ENCODE measurements at regions not wholly inside any gene's neighbourhood (a gene's known extent, or its start where the extent isn't known, plus 50 kb on each side); places are given as distances from the start of the nearest gene placed in this dataset.

DNA sequence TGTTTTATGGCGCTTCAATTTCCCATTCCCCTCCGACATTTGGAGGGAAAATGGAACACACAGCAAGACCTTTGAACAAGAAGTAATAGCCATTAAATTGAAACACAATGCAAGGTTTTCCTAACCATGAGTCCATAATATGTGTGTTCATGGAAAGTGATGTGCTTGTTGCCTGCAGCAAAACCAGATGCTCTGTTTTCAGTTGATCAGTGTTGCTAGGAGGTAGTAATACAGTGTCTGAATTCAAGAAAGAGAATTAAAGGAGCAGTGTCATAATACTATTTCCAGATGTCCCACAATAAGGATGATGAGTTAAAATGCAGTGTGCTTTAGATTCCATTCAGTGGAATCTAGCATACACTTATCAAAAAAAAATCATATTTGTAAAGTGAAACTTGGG is 637.4 kb upstream of the API5 start:
- TF ChIP-seq, protein P1, sequence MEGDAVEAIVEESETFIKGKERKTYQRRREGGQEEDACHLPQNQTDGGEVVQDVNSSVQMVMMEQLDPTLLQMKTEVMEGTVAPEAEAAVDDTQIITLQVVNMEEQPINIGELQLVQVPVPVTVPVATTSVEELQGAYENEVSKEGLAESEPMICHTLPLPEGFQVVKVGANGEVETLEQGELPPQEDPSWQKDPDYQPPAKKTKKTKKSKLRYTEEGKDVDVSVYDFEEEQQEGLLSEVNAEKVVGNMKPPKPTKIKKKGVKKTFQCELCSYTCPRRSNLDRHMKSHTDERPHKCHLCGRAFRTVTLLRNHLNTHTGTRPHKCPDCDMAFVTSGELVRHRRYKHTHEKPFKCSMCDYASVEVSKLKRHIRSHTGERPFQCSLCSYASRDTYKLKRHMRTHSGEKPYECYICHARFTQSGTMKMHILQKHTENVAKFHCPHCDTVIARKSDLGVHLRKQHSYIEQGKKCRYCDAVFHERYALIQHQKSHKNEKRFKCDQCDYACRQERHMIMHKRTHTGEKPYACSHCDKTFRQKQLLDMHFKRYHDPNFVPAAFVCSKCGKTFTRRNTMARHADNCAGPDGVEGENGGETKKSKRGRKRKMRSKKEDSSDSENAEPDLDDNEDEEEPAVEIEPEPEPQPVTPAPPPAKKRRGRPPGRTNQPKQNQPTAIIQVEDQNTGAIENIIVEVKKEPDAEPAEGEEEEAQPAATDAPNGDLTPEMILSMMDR (conservative IDR thresholded peaks at IDR 0.05 in 1 of 2, IDR thresholded peaks at IDR 0.05 in 1 of 2; ENCODE audit: extremely low read depth in 1 of 2, insufficient read depth in 1 of 2, low read depth in 1 of 2, low read length in 2 of 2): no peak
- TF ChIP-seq EZH2 (IDR thresholded peaks at IDR 0.05; ENCODE audit: borderline replicate concordance, low read length): no peak
